ENCODE measurements at regions not wholly inside any gene's neighbourhood (a gene's known extent, or its start where the extent isn't known, plus 50 kb on each side); places are given as distances from the start of the nearest gene placed in this dataset.

DNA sequence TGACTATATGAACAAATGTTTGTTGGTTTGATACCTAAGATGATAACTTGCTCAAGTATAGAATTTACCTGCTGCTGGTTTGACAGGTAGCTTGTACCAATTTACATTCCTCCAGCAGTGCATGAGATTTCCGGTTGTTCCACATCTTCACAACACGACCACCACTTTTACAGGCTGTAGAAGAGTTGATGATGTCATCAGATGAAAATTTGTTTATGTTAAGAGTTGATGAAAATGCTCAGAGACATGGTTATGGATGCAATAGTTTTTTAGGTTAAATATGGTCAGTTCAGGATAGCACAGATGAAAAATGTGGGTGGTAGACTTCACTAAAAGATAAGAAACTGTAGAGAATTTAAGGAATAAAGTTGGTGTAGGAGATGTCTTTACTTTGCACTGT is 468.3 kb downstream of the PCDH18 start:
- TF ChIP-seq, protein P1, sequence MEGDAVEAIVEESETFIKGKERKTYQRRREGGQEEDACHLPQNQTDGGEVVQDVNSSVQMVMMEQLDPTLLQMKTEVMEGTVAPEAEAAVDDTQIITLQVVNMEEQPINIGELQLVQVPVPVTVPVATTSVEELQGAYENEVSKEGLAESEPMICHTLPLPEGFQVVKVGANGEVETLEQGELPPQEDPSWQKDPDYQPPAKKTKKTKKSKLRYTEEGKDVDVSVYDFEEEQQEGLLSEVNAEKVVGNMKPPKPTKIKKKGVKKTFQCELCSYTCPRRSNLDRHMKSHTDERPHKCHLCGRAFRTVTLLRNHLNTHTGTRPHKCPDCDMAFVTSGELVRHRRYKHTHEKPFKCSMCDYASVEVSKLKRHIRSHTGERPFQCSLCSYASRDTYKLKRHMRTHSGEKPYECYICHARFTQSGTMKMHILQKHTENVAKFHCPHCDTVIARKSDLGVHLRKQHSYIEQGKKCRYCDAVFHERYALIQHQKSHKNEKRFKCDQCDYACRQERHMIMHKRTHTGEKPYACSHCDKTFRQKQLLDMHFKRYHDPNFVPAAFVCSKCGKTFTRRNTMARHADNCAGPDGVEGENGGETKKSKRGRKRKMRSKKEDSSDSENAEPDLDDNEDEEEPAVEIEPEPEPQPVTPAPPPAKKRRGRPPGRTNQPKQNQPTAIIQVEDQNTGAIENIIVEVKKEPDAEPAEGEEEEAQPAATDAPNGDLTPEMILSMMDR (IDR thresholded peaks at IDR 0.05), result no peak
- no peak for TF ChIP-seq POLR2A (IDR thresholded peaks at IDR 0.05)
